ENCODE measurements at regions not wholly inside any gene's neighbourhood (a gene's known extent, or its start where the extent isn't known, plus 50 kb on each side); places are given as distances from the start of the nearest gene placed in this dataset.

GRCh38 chr4:81792521-81792920, 320.8 kb upstream of the RASGEF1B start:
- no peak for TF ChIP-seq CTCF (IDR thresholded peaks at IDR 0.05; ENCODE audit: poor library complexity, severe bottlenecking)
- no peak for TF ChIP-seq POLR2AphosphoS5 (IDR thresholded peaks at IDR 0.05)
- no peak for TF ChIP-seq SMC3 (conservative IDR thresholded peaks at IDR 0.05; ENCODE audit: poor library complexity)
- TF ChIP-seq EP300 (conservative IDR thresholded peaks at IDR 0.05; ENCODE audit: poor library complexity, severe bottlenecking), result no peak
- TF ChIP-seq EZH2 (IDR thresholded peaks at IDR 0.05; ENCODE audit: borderline replicate concordance, insufficient read depth, low read length, poor library complexity, severe bottlenecking), result no peak
- no peak for TF ChIP-seq RAD21 (conservative IDR thresholded peaks at IDR 0.05)
- TF ChIP-seq REST (IDR thresholded peaks at IDR 0.05; ENCODE audit: borderline replicate concordance), result no peak
